ENCODE measurements at regions not wholly inside any gene's neighbourhood (a gene's known extent, or its start where the extent isn't known, plus 50 kb on each side); places are given as distances from the start of the nearest gene placed in this dataset.

DNA sequence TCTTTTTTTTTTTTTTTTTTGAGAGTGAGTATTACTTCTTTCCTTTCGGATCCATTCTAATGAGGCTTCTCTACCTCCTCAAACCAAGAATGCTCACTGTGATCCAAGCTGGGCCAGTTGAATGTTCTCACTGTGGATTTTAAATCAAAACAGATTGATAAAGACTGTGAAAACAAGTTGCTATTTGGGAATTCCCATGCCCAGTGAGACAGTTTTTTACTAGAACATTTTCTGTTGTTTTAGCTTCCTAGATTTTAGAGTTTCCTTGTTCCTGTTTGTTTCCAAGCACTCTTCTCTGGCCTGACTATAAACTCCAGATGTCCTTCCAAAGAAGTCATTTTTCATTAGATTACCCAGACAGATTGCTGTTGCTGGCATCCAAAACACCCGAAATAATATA lies 60.1 kb upstream of the GALNT15 start:
- no peak overlapping the region for H3K4me3 ChIP-seq
- peak overlapping the region; percentile 63 for H3K27ac ChIP-seq (replicated peaks)
- H3K9me3 ChIP-seq (replicated peaks), result no peaks in the 10 kb centered on the region
- no peaks in the 10 kb centered on the region for H3K27me3 ChIP-seq (ENCODE audit: low read depth)
- no peaks in the 10 kb centered on the region for H3K36me3 ChIP-seq
- peaks cover 7% of the 10 kb centered on the region for H3K4me1 ChIP-seq
- DNase-seq, result no peak
- intact Hi-C loops (cut with micrococcal nuclease), result no loop called here
- TF ChIP-seq, protein P1, sequence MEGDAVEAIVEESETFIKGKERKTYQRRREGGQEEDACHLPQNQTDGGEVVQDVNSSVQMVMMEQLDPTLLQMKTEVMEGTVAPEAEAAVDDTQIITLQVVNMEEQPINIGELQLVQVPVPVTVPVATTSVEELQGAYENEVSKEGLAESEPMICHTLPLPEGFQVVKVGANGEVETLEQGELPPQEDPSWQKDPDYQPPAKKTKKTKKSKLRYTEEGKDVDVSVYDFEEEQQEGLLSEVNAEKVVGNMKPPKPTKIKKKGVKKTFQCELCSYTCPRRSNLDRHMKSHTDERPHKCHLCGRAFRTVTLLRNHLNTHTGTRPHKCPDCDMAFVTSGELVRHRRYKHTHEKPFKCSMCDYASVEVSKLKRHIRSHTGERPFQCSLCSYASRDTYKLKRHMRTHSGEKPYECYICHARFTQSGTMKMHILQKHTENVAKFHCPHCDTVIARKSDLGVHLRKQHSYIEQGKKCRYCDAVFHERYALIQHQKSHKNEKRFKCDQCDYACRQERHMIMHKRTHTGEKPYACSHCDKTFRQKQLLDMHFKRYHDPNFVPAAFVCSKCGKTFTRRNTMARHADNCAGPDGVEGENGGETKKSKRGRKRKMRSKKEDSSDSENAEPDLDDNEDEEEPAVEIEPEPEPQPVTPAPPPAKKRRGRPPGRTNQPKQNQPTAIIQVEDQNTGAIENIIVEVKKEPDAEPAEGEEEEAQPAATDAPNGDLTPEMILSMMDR (IDR thresholded peaks at IDR 0.05; ENCODE audit: borderline replicate concordance), result no peak

DNA sequence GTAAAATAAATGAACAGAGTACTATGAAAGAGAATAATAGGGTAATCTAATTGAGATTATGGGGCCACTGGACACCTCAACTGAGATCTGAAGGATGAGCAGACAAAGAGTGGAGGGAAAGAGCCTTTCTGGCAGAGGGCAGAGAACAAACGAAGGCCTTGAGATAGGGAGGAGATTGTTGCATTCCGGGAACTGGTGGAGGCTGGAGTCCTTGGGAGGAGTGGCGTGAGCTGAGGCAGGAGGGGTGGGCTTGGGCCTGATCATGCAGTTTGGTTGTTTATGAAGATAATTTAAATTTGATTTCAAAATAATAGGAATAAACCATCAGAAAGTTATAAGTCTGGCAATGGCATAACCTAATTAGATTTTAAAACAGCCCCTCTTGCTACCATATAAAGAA lies 59.5 kb upstream of the GALNT15 start:
- H3K27me3 ChIP-seq (ENCODE audit: low read depth), result no peaks in the 10 kb centered on the region
- TF ChIP-seq, protein P1 (IDR thresholded peaks at IDR 0.05; ENCODE audit: borderline replicate concordance), result no peak
- intact Hi-C loops (cut with micrococcal nuclease), result no loop called here
- no peaks in the 10 kb centered on the region for H3K36me3 ChIP-seq
- peak overlapping the region; percentile 63 for H3K27ac ChIP-seq (replicated peaks)
- peaks cover 8% of the 10 kb centered on the region for H3K4me1 ChIP-seq
- DNase-seq, result no peak
- no peak overlapping the region for H3K4me3 ChIP-seq
- no peaks in the 10 kb centered on the region for H3K9me3 ChIP-seq (replicated peaks)

DNA sequence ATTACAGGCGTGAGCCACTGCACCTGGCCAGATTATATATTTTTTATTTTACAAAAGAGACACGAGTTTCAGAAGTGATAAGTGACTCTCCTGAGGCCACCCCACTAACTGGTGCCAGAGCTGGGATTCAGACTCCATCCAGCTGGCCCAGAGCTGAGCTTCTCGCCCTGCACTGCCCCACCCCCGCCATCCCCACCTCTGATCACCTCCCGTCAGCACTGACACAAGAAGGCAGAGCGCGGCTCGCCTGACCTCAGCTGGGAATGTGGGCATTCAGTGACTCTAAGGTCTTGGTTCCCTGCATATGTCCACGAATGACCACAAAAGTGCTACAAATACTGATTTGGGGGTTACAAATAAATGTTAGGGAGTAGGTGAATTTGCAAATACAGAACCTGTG lies 56.1 kb upstream of the GALNT15 start:
- H3K27ac ChIP-seq (replicated peaks), result no peak overlapping the region
- peaks cover 4% of the 10 kb centered on the region for H3K9me3 ChIP-seq (replicated peaks)
- no peak for DNase-seq
- no peaks in the 10 kb centered on the region for H3K27me3 ChIP-seq (ENCODE audit: low read depth)
- TF ChIP-seq, protein P1 (IDR thresholded peaks at IDR 0.05; ENCODE audit: borderline replicate concordance), result no peak
- intact Hi-C loops (cut with micrococcal nuclease), result no loop called here
- no peak overlapping the region for H3K4me3 ChIP-seq
- H3K4me1 ChIP-seq, result peaks cover 34% of the 10 kb centered on the region
- H3K36me3 ChIP-seq, result no peaks in the 10 kb centered on the region

DNA sequence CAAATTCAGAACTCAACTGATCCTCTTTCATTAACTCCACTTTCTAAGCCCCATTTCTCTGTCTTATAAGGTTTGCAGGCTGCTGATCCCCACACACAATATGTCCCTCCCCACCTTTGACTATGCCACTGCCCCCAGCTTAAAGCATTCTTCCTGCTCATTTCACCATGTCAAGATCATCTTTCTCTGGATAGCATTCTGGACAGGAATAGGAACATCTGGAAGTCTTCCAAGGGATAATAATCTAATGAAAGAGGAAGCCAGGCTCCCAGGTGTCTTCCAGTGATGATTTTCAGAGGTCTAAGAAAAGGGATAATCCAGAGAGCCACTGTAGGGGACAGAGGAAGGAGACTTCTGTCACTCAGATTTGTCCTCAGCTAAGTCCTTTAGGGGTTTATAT lies 54.6 kb upstream of the GALNT15 start:
- H3K9me3 ChIP-seq (replicated peaks), result peaks cover 4% of the 10 kb centered on the region
- no peak overlapping the region for H3K27ac ChIP-seq (replicated peaks)
- H3K4me1 ChIP-seq, result peaks cover 31% of the 10 kb centered on the region
- intact Hi-C loops (cut with micrococcal nuclease), result no loop called here
- H3K4me3 ChIP-seq, result no peak overlapping the region
- H3K36me3 ChIP-seq, result no peaks in the 10 kb centered on the region
- H3K27me3 ChIP-seq (ENCODE audit: low read depth), result no peaks in the 10 kb centered on the region
- no peak for DNase-seq
- TF ChIP-seq, protein P1 (IDR thresholded peaks at IDR 0.05; ENCODE audit: borderline replicate concordance), result no peak

DNA sequence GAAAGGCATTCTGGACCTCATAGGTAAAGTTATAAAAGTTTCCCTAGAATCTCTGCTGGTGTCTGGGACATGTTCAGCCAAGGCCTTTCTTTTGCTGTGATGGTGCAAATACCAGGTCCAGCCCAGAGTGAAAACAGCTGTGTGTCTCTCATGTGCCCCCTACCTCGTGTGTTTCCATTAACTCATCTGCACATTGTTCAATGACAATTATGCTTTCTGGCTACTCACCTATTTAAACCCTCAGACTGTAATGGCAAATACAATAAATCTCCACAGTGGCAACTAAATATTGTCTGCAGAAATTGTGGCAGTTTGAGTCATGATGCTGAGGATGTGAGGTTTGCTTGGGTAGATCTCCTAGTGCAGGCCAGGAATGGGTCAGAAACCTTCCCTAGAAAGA lies 53.1 kb upstream of the GALNT15 start:
- Histone ChIP-seq H3K9me3 (replicated peaks) (peaks cover 4% of the 10 kb centered on the region), H3K27ac (replicated peaks) (peak overlapping the region; percentile 16), H3K4me3 (no peak overlapping the region), H3K36me3 (no peaks in the 10 kb centered on the region), H3K4me1 (peaks cover 27% of the 10 kb centered on the region), H3K27me3 (ENCODE audit: low read depth) (no peaks in the 10 kb centered on the region)
- DNase-seq, result no peak
- TF ChIP-seq, protein P1 (IDR thresholded peaks at IDR 0.05; ENCODE audit: borderline replicate concordance), result no peak
- intact Hi-C loops (cut with micrococcal nuclease), result no loop called here

DNA sequence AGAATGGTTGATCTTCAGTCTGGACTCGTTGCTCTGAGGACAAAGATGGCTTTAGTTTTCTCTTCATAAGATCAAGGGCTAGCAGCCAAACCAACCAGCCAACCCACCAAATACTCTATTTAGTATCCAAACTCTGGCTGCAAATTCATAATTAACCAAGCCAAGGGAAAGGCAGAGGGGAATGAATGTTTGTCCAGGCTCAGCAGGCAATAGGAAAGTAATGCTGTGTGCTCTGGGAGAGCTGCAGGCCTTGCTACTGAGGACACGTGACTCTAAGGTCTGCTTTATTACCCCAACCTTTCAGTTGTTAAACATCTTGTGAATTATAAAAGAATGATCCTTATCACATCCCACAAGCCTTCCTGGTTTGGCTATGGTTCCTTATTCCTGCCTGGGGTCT lies 52.3 kb upstream of the GALNT15 start:
- DNase-seq, result no peak
- TF ChIP-seq, protein P1 (IDR thresholded peaks at IDR 0.05; ENCODE audit: borderline replicate concordance), result no peak

More for the DNA sequence above, 52.3 kb upstream of the GALNT15 start:
- peaks cover 4% of the 10 kb centered on the region for H3K9me3 ChIP-seq (replicated peaks)
- H3K4me1 ChIP-seq, result peaks cover 27% of the 10 kb centered on the region
- H3K27me3 ChIP-seq (ENCODE audit: low read depth), result no peaks in the 10 kb centered on the region
- peak overlapping the region; percentile 36 for H3K27ac ChIP-seq (replicated peaks)
- intact Hi-C loops (cut with micrococcal nuclease), result no loop called here
- no peaks in the 10 kb centered on the region for H3K36me3 ChIP-seq
- H3K4me3 ChIP-seq, result no peak overlapping the region
